HepG2 (cell line): ENCODE measurements at regions not wholly inside any gene's neighbourhood (a gene's known extent, or its start where the extent isn't known, plus 50 kb on each side); places are given as distances from the start of the nearest gene placed in this dataset.

Experiments
- ATAC-seq: fragments of 200-7000 bp; cut with Tn5 transposase; 3 replicates; pipeline ENCODE4 v1.9.1; 2020; ENCODE audit warnings: mild to moderate bottlenecking, moderate library complexity
- BruUV-seq: library from RNA; stranded (reverse); fragments of 400-500 nt; replicated peaks from 2 replicates; lab custom pipeline; 2021; lab: Mats Ljungman, UMichigan
- CTCF ChIA-PET: fragments of 300-600 bp; formaldehyde crosslinking; extraction: SDS; loops from one replicate; lab custom pipeline; 2021; ENCODE audit warnings: low total read pairs, inconsistent platforms, low intra/inter-chr PET ratio; lab: Yijun Ruan, JAX
- POLR2A ChIA-PET: fragments of 350-600 bp; sonication (Branson Sonifier 250); formaldehyde crosslinking; loops from one replicate; lab custom pipeline; 2020; ENCODE audit warnings: antibody characterized with exemption, inconsistent platforms; lab: Yijun Ruan, JAX
- DNase-seq: peaks from one replicate; pipeline ENCODE4 v3.0.0-alpha.2; 2015; ENCODE audit warnings: low spot score
- FAIRE-seq: peaks from 3 replicates; lab custom pipeline; 2011; peaks lifted over from hg19 to GRCh38; lab: Jason Lieb, UNC
- H2AFZ ChIP-seq: one replicate; pipeline ENCODE4 v1.6.1; 2011; ENCODE audit warnings: low read length, inconsistent platforms
- H3K27ac ChIP-seq: fragments of 300-600 bp; 3 replicates; pipeline ENCODE4 v1.8.0; 2011; ENCODE audit warnings: mixed run types, mild to moderate bottlenecking, mixed read lengths, low read length, inconsistent platforms; ENCODE audit not compliant: insufficient read depth; ENCODE audit errors: extremely low read length
- H3K27me3 ChIP-seq, 2 experiments: fragments of 200-600 bp in 1 of 2; 2 replicates in 1 of 2; 3 replicates in 1 of 2; pipeline versions ENCODE4 v1.6.0 to v1.8.0; 2011; ENCODE audit warnings: low read length in 2 of 2, mild to moderate bottlenecking in 2 of 2, moderate library complexity in 2 of 2, inconsistent platforms in 1 of 2; ENCODE audit not compliant: insufficient read depth in 2 of 2, control insufficient read depth in 1 of 2
- H3K36me3 ChIP-seq, 2 experiments: fragments of 200-600 bp in 1 of 2; replicated peaks in 1 of 2; 2 replicates in 1 of 2; 3 replicates in 1 of 2; pipeline versions ENCODE4 v1.5.1 to v1.8.0; 2011; ENCODE audit warnings: low read length in 2 of 2, inconsistent platforms in 1 of 2; ENCODE audit not compliant: insufficient read depth in 2 of 2, control insufficient read depth in 1 of 2
- H3K4me1 ChIP-seq: 2 replicates; pipeline ENCODE4 v1.5.1; 2012; ENCODE audit warnings: low read length, inconsistent platforms; ENCODE audit not compliant: insufficient read depth
- H3K4me2 ChIP-seq: 2 replicates; pipeline ENCODE4 v1.6.0; 2011; ENCODE audit warnings: low read depth, low read length, inconsistent platforms
- H3K4me3 ChIP-seq, 3 experiments: fragments of 200-600 bp in 1 of 3; sonication (generic), shearing (Covaris generic) in 1 of 3; replicated peaks in 1 of 3; 2 replicates each; pipeline ENCODE4 v1.5.1; 2011 to 2016; ENCODE audit warnings: low read length in 3 of 3, inconsistent platforms in 2 of 3, low read depth in 2 of 3, mild to moderate bottlenecking in 2 of 3, control low read depth in 1 of 3, mixed read lengths in 1 of 3; ENCODE audit not compliant: insufficient read depth in 1 of 3
- H3K79me2 ChIP-seq: one replicate; pipeline ENCODE4 v1.6.1; 2011; ENCODE audit warnings: low read length, inconsistent platforms; ENCODE audit not compliant: insufficient read depth
- H3K9ac ChIP-seq: 2 replicates; pipeline ENCODE4 v1.6.0; 2011; ENCODE audit warnings: mild to moderate bottlenecking, low read depth, low read length, inconsistent platforms; ENCODE audit not compliant: insufficient read depth
- H3K9me3 ChIP-seq: 2 replicates; pipeline ENCODE4 v1.5.1; 2012; ENCODE audit warnings: mild to moderate bottlenecking, low read length
- H4K20me1 ChIP-seq: 2 replicates; pipeline ENCODE4 v1.6.0; 2011; ENCODE audit warnings: inconsistent platforms, mild to moderate bottlenecking, low read length, moderate library complexity; ENCODE audit not compliant: insufficient read depth
- PAXIP1 ChIP-seq: sonication (generic); formaldehyde crosslinking; conservative IDR thresholded peaks from 2 replicates; pipeline ENCODE4 v1.4.0; 2020; ENCODE audit warnings: mild to moderate bottlenecking, missing genetic modification reagents, moderate library complexity
- PHF20 ChIP-seq: sonication (generic); formaldehyde crosslinking; IDR thresholded peaks from 2 replicates; pipeline ENCODE4 v1.5.0; 2020; ENCODE audit warnings: mild to moderate bottlenecking, missing genetic modification reagents
- ZNF367 ChIP-seq: sonication (generic); formaldehyde crosslinking; IDR thresholded peaks from 2 replicates; pipeline ENCODE4 v1.4.0; 2020; ENCODE audit warnings: missing genetic modification reagents, borderline replicate concordance
- ZNF503 ChIP-seq: sonication (generic); formaldehyde crosslinking; IDR thresholded peaks from 2 replicates; pipeline ENCODE4 v1.4.0; 2020; ENCODE audit warnings: missing genetic modification reagents
- ZZZ3 ChIP-seq: sonication (generic); formaldehyde crosslinking; IDR thresholded peaks from 2 replicates; pipeline ENCODE4 v1.4.0; 2020; ENCODE audit warnings: missing genetic modification reagents, mild to moderate bottlenecking, borderline replicate concordance
- WGBS: methylation state at CpG from one replicate; pipeline ENCODE4 v1.1.6; 2017; ENCODE audit warnings: low lambda C conversion rate; 5-methylcytosine and 5-hydroxymethylcytosine counted together
- in situ Hi-C: cut with HindIII; loops from 2 replicates; pipeline ENCODE4 v1.10.0; 2017; ENCODE audit warnings: low pct_unique_long_range_greater_than_20kb; ENCODE audit not compliant: extremely low pct_ligation_motif_present
- intact Hi-C: fragments of 100-400 bp; cut with micrococcal nuclease; formaldehyde crosslinking; loops from one replicate; pipeline ENCODE4 v1.10.0; 2022; ENCODE audit not compliant: unreplicated experiment

- Histone ChIP-seq H4K20me1 (no peaks in the 10 kb centered on the region), H3K36me3 (no peaks in the 10 kb centered on the region), H3K79me2 (no peaks in the 10 kb centered on the region), H3K27me3 (peaks cover 0 to 5% of the 10 kb centered on the region in 2 experiments; a peak in 2 of 5 replicates), H2AFZ (no peak overlapping the region), H3K9ac (no peak overlapping the region), H3K4me2 (no peak overlapping the region), H3K9me3 (peaks cover 23% of the 10 kb centered on the region), H3K27ac (no peak overlapping the region), H3K4me3 (no peak overlapping the region), H3K4me1 (no peaks in the 10 kb centered on the region)
- ChIA-PET CTCF (no interaction called here), POLR2A (no interaction called here)
- no peak for ATAC-seq
- TF ChIP-seq PHF20 (CRISPR knock-in tag) (no peak), PAXIP1 (CRISPR knock-in tag) (no peak), ZNF503 (no peak), ZZZ3 (CRISPR knock-in tag) (no peak), ZNF367 (no peak)
- no TSS peak for BruUV-seq
- intact Hi-C loops: no loop called here
- 26% methylated on average over 4 of the region's 4 CpGs for WGBS
- no peak for DNase-seq
- in situ Hi-C loops: no loop called here
- FAIRE-seq: no peak
Measured at GRCh38 chr10:31679936-31680335, 248.7 kb downstream of the ARHGAP12 start.
